ENCODE measurements at regions not wholly inside any gene's neighbourhood (a gene's known extent, or its start where the extent isn't known, plus 50 kb on each side); places are given as distances from the start of the nearest gene placed in this dataset.

- Histone ChIP-seq H3K36me3 (ENCODE audit: control insufficient read depth, insufficient read depth, low read length) (no peaks in the 10 kb centered on the region), H3K27me3 (ENCODE audit: control insufficient read depth, insufficient read depth, low read length) (no peaks in the 10 kb centered on the region), H3K4me1 (ENCODE audit: control insufficient read depth, insufficient read depth, low read length) (peaks cover 5% of the 10 kb centered on the region; the same call in 1 of the 2 replicates), H3K4me3 (ENCODE audit: low read length) (no peak overlapping the region), H3K9me3 (ENCODE audit: control insufficient read depth, insufficient read depth, low read length) (no peaks in the 10 kb centered on the region), H3K27ac (ENCODE audit: low read length) (no peak overlapping the region)
- no peak for DNase-seq (ENCODE audit: low read depth, low spot score)
- no CpG with 5 or more reads among the region's 10 CpGs for WGBS (ENCODE audit: insufficient coverage, insufficient read length)
Measured at GRCh38 chr14:98512501-98513251, 759.3 kb downstream of the BCL11B start.

DNA sequence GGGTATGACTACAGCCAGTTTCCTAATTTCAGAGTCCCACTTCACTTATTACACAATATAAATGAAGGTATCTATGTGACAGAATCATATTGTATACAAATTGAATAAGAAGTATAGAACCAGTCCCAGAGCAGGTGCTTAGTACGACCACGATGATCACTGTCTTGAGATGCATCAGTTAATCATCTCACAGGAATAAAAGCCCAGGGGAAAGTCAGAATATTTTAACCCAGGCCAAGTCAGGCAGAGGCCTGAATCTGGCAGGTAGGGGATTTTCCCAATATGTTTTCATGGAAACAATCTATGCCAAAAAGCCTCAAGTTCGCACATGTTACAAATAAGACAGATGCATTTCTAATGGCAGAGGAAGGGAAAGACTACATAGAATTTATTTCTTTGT, 758.4 kb downstream of the BCL11B start:
- Histone ChIP-seq H3K27ac (ENCODE audit: low read length) (no peak overlapping the region), H3K4me1 (ENCODE audit: control insufficient read depth, insufficient read depth, low read length) (peaks cover 5% of the 10 kb centered on the region; the same call in 1 of the 2 replicates), H3K4me3 (ENCODE audit: low read length) (no peak overlapping the region), H3K27me3 (ENCODE audit: control insufficient read depth, insufficient read depth, low read length) (no peaks in the 10 kb centered on the region), H3K36me3 (ENCODE audit: control insufficient read depth, insufficient read depth, low read length) (no peaks in the 10 kb centered on the region), H3K9me3 (ENCODE audit: control insufficient read depth, insufficient read depth, low read length) (no peaks in the 10 kb centered on the region)
- no CpG with 5 or more reads among the region's 3 CpGs for WGBS (ENCODE audit: insufficient coverage, insufficient read length)
- no peak for DNase-seq (ENCODE audit: low read depth, low spot score)

- Histone ChIP-seq H3K27ac (ENCODE audit: low read length) (no peak overlapping the region), H3K36me3 (ENCODE audit: control insufficient read depth, insufficient read depth, low read length) (no peaks in the 10 kb centered on the region), H3K4me3 (ENCODE audit: low read length) (no peak overlapping the region), H3K9me3 (ENCODE audit: control insufficient read depth, insufficient read depth, low read length) (no peaks in the 10 kb centered on the region), H3K27me3 (ENCODE audit: control insufficient read depth, insufficient read depth, low read length) (no peaks in the 10 kb centered on the region), H3K4me1 (ENCODE audit: control insufficient read depth, insufficient read depth, low read length) (peaks cover 5% of the 10 kb centered on the region; the same call in 1 of the 2 replicates)
- DNase-seq (ENCODE audit: low read depth, low spot score) = no peak
Measured at GRCh38 chr14:98514016-98514415, 758.0 kb downstream of the BCL11B start.

DNA sequence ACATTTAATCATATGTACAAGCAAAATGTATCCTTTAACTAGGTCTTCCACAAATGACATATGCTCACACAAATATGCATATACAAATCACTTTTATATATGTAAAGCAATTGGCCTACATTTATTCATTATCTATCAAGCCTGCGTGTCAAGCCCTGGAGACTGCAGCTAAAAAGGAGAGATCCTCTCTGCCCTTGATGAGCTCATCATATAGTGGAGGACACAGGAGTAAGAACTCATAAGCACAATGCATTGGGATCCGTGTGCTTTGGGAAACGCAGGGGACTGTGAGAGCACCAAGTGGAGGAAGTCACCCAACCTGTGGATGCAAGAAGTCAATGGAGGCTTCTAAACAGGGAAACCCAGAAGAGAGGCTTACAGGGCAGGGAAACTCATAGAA, 735.7 kb downstream of the BCL11B start:
- no peak overlapping the region for H3K4me3 ChIP-seq (ENCODE audit: low read length)
- H3K9me3 ChIP-seq (ENCODE audit: control insufficient read depth, insufficient read depth, low read length) = no peaks in the 10 kb centered on the region
- H3K4me1 ChIP-seq (ENCODE audit: control insufficient read depth, insufficient read depth, low read length) = 0 out of 2 replicates have a peak, but pooled peaks cover 1% of the 10 kb centered on the region
- H3K27ac ChIP-seq (ENCODE audit: low read length) = no peak overlapping the region
- H3K36me3 ChIP-seq (ENCODE audit: control insufficient read depth, insufficient read depth, low read length) = no peaks in the 10 kb centered on the region
- DNase-seq (ENCODE audit: low read depth, low spot score) = no peak
- no peaks in the 10 kb centered on the region for H3K27me3 ChIP-seq (ENCODE audit: control insufficient read depth, insufficient read depth, low read length)
- no CpG with 5 or more reads among the region's 3 CpGs for WGBS (ENCODE audit: insufficient coverage, insufficient read length)

GRCh38 chr14:98542316-98542715, 729.7 kb downstream of the BCL11B start:
- no CpG with 5 or more reads among the region's 10 CpGs for WGBS (ENCODE audit: insufficient coverage, insufficient read length)
- H3K27ac ChIP-seq (ENCODE audit: low read length) = no peak overlapping the region
- no peak for DNase-seq (ENCODE audit: low read depth, low spot score)
- no peak overlapping the region for H3K4me3 ChIP-seq (ENCODE audit: low read length)
- no peaks in the 10 kb centered on the region for H3K9me3 ChIP-seq (ENCODE audit: control insufficient read depth, insufficient read depth, low read length)
- H3K36me3 ChIP-seq (ENCODE audit: control insufficient read depth, insufficient read depth, low read length) = no peaks in the 10 kb centered on the region
- no peaks in the 10 kb centered on the region for H3K4me1 ChIP-seq (ENCODE audit: control insufficient read depth, insufficient read depth, low read length)
- no peaks in the 10 kb centered on the region for H3K27me3 ChIP-seq (ENCODE audit: control insufficient read depth, insufficient read depth, low read length)

DNA sequence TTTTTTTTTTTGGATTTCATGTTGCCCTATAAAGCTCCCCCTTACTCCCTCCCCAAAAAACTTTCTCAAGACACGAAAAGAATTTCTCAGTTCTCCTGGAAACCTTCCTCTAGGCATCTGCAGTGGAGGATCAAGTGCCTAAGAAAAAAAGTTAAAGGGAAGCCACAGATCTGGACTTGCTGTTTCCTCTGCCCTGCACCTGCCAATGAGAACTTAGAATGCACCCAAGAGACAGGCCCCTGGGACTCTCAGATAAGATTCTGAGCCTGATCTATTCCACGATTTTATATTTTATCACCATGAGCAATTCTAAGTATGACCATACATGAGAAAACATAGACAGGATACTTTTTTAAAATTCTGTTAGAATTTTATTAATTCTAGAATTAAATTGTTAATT, 728.9 kb downstream of the BCL11B start:
- H3K27ac ChIP-seq (ENCODE audit: low read length) = no peak overlapping the region

DNA sequence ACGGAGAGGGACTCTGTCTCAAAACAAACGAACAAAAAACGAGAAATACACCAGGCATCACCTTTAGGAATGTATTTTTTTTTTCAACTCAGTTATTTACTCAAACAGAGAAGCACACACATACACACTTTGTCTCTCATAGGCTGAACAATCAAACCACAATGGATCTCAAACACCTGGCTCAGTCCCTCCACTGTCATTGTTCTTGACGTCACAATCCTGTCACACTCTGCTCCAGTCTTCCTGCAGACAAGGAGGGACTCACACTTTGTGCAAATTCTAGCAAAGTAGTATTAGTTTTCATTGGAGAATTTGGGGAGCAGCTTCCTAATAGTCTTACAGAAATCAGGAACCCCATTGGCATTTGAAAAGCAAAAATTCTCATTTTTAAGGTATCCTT, 727.8 kb downstream of the BCL11B start:
- no peak for DNase-seq (ENCODE audit: low read depth, low spot score)
- H3K4me3 ChIP-seq (ENCODE audit: low read length) = no peak overlapping the region
- no peaks in the 10 kb centered on the region for H3K4me1 ChIP-seq (ENCODE audit: control insufficient read depth, insufficient read depth, low read length)
- H3K27ac ChIP-seq (ENCODE audit: low read length) = no peak overlapping the region
- no CpG with 5 or more reads among the region's 4 CpGs for WGBS (ENCODE audit: insufficient coverage, insufficient read length)
- no peaks in the 10 kb centered on the region for H3K36me3 ChIP-seq (ENCODE audit: control insufficient read depth, insufficient read depth, low read length)
- no peaks in the 10 kb centered on the region for H3K9me3 ChIP-seq (ENCODE audit: control insufficient read depth, insufficient read depth, low read length)
- no peaks in the 10 kb centered on the region for H3K27me3 ChIP-seq (ENCODE audit: control insufficient read depth, insufficient read depth, low read length)

More for the DNA sequence above, 728.9 kb downstream of the BCL11B start:
- H3K4me3 ChIP-seq (ENCODE audit: low read length) = no peak overlapping the region
- H3K36me3 ChIP-seq (ENCODE audit: control insufficient read depth, insufficient read depth, low read length) = no peaks in the 10 kb centered on the region
- DNase-seq (ENCODE audit: low read depth, low spot score) = no peak
- no peaks in the 10 kb centered on the region for H3K9me3 ChIP-seq (ENCODE audit: control insufficient read depth, insufficient read depth, low read length)
- no CpG with 5 or more reads among the region's 2 CpGs for WGBS (ENCODE audit: insufficient coverage, insufficient read length)
- H3K4me1 ChIP-seq (ENCODE audit: control insufficient read depth, insufficient read depth, low read length) = no peaks in the 10 kb centered on the region
- H3K27me3 ChIP-seq (ENCODE audit: control insufficient read depth, insufficient read depth, low read length) = no peaks in the 10 kb centered on the region

GRCh38 chr14:98545181-98545580, 726.8 kb downstream of the BCL11B start:
- no peaks in the 10 kb centered on the region for H3K27me3 ChIP-seq (ENCODE audit: control insufficient read depth, insufficient read depth, low read length)
- H3K27ac ChIP-seq (ENCODE audit: low read length) = no peak overlapping the region
- no peaks in the 10 kb centered on the region for H3K4me1 ChIP-seq (ENCODE audit: control insufficient read depth, insufficient read depth, low read length)
- no peak overlapping the region for H3K4me3 ChIP-seq (ENCODE audit: low read length)
- no peaks in the 10 kb centered on the region for H3K9me3 ChIP-seq (ENCODE audit: control insufficient read depth, insufficient read depth, low read length)
- no peak for DNase-seq (ENCODE audit: low read depth, low spot score)
- H3K36me3 ChIP-seq (ENCODE audit: control insufficient read depth, insufficient read depth, low read length) = no peaks in the 10 kb centered on the region

GRCh38 chr14:98548071-98548686, 723.8 kb downstream of the BCL11B start:
- no peaks in the 10 kb centered on the region for H3K27me3 ChIP-seq (ENCODE audit: control insufficient read depth, insufficient read depth, low read length)
- no CpG with 5 or more reads among the region's 6 CpGs for WGBS (ENCODE audit: insufficient coverage, insufficient read length)
- no peak overlapping the region for H3K27ac ChIP-seq (ENCODE audit: low read length)
- no peaks in the 10 kb centered on the region for H3K9me3 ChIP-seq (ENCODE audit: control insufficient read depth, insufficient read depth, low read length)
- H3K36me3 ChIP-seq (ENCODE audit: control insufficient read depth, insufficient read depth, low read length) = no peaks in the 10 kb centered on the region
- no peak for DNase-seq (ENCODE audit: low read depth, low spot score)
- no peak overlapping the region for H3K4me3 ChIP-seq (ENCODE audit: low read length)
- H3K4me1 ChIP-seq (ENCODE audit: control insufficient read depth, insufficient read depth, low read length) = no peaks in the 10 kb centered on the region

GRCh38 chr14:98551028-98551427, 721.0 kb downstream of the BCL11B start:
- Histone ChIP-seq H3K27me3 (ENCODE audit: control insufficient read depth, insufficient read depth, low read length) (no peaks in the 10 kb centered on the region), H3K4me1 (ENCODE audit: control insufficient read depth, insufficient read depth, low read length) (no peaks in the 10 kb centered on the region), H3K4me3 (ENCODE audit: low read length) (no peak overlapping the region), H3K36me3 (ENCODE audit: control insufficient read depth, insufficient read depth, low read length) (no peaks in the 10 kb centered on the region), H3K9me3 (ENCODE audit: control insufficient read depth, insufficient read depth, low read length) (no peaks in the 10 kb centered on the region), H3K27ac (ENCODE audit: low read length) (no peak overlapping the region)
- DNase-seq (ENCODE audit: low read depth, low spot score) = no peak
- no CpG with 5 or more reads among the region's 5 CpGs for WGBS (ENCODE audit: insufficient coverage, insufficient read length)

- Histone ChIP-seq H3K4me1 (ENCODE audit: control insufficient read depth, insufficient read depth, low read length) (no peaks in the 10 kb centered on the region), H3K27me3 (ENCODE audit: control insufficient read depth, insufficient read depth, low read length) (no peaks in the 10 kb centered on the region), H3K4me3 (ENCODE audit: low read length) (no peak overlapping the region), H3K27ac (ENCODE audit: low read length) (no peak overlapping the region), H3K9me3 (ENCODE audit: control insufficient read depth, insufficient read depth, low read length) (no peaks in the 10 kb centered on the region), H3K36me3 (ENCODE audit: control insufficient read depth, insufficient read depth, low read length) (no peaks in the 10 kb centered on the region)
- DNase-seq (ENCODE audit: low read depth, low spot score) = no peak
- WGBS (ENCODE audit: insufficient coverage, insufficient read length) = no CpG with 5 or more reads among the region's 1 CpG
Measured at GRCh38 chr14:98555440-98555839, 716.6 kb downstream of the BCL11B start.
